Lung (tissue), 11 donors: ENCODE measurements at regions not wholly inside any gene's neighbourhood (a gene's known extent, or its start where the extent isn't known, plus 50 kb on each side); places are given as distances from the start of the nearest gene placed in this dataset.

Source experiments
- ATAC-seq: fragments of 200-7000 bp; cut with Tn5 transposase; one replicate; pipeline ENCODE4 v1.9.1; 2020; ENCODE audit warnings: moderate number of reproducible peaks; ENCODE audit not compliant: insufficient read depth, low FRiP score
- DNase-seq, 3 donors: peaks; one replicate each; pipeline ENCODE4 v3.0.0-alpha.2; 2013 to 2017
- H3K27ac ChIP-seq, 2 donors: one replicate each; pipeline ENCODE4 v1.5.1; 2013; ENCODE audit warnings: mild to moderate bottlenecking in 2 of 2, moderate library complexity in 2 of 2, control low read depth in 1 of 2, inconsistent platforms in 1 of 2, low read depth in 1 of 2, low read length in 1 of 2
- H3K27me3 ChIP-seq, 3 donors: one replicate each; pipeline ENCODE4 v1.5.1; 2013; ENCODE audit warnings: low read length in 2 of 3; ENCODE audit not compliant: control insufficient read depth in 3 of 3, insufficient read depth in 3 of 3
- H3K36me3 ChIP-seq, 4 donors: one replicate each; pipeline ENCODE4 v1.5.1; 2013; ENCODE audit warnings: low read length in 4 of 4, mild to moderate bottlenecking in 1 of 4, moderate library complexity in 1 of 4; ENCODE audit not compliant: control insufficient read depth in 4 of 4, insufficient read depth in 4 of 4
- H3K4me1 ChIP-seq, 5 donors: one replicate each; pipeline ENCODE4 v1.5.1; 2013; ENCODE audit warnings: low read length in 5 of 5, mild to moderate bottlenecking in 2 of 5, moderate library complexity in 1 of 5; ENCODE audit not compliant: control insufficient read depth in 5 of 5, insufficient read depth in 5 of 5
- H3K4me3 ChIP-seq: one replicate; pipeline ENCODE4 v1.5.1; 2013; ENCODE audit warnings: mild to moderate bottlenecking, control low read depth, moderate library complexity
- H3K9ac ChIP-seq, 2 donors: one replicate each; pipeline ENCODE4 v1.5.1; 2013; ENCODE audit warnings: low read length in 2 of 2, control low read depth in 1 of 2; ENCODE audit not compliant: insufficient read depth in 1 of 2
- H3K9me3 ChIP-seq, 4 donors: one replicate each; pipeline ENCODE4 v1.5.1; 2013; ENCODE audit warnings: low read length in 3 of 4, mild to moderate bottlenecking in 1 of 4, moderate library complexity in 1 of 4; ENCODE audit not compliant: control insufficient read depth in 4 of 4, insufficient read depth in 3 of 4
- CTCF ChIP-seq: IDR thresholded peaks from 2 replicates; pipeline ENCODE4 v1.5.1; 2012; ENCODE audit warnings: mild to moderate bottlenecking; ENCODE audit errors: control extremely low read depth, extremely low read depth
- WGBS, 2 donors: extraction: QIAGEN DNeasy Blood & Tissue Kit; methylation state at CpG; one replicate each; pipeline ENCODE4 v1.1.7; 2013; 5-methylcytosine and 5-hydroxymethylcytosine counted together
- donor health status: control.
- donor health status: control.
- donor health status: Bipolar disorder and iron deficiency.
- donor health status: healthy.
- donor health status: DM: yes; HTN: yes; CAD: no.

- peaks cover 0 to 13% (median 2%) of the 10 kb centered on the region in 4 donors for H3K9me3 ChIP-seq
- DNase-seq (no peak), ATAC-seq (no peak)
- no peak for TF ChIP-seq CTCF
- H3K9ac ChIP-seq: no peak overlapping the region
- H3K4me1 ChIP-seq: no peaks in the 10 kb centered on the region
- H3K27me3 ChIP-seq: no peaks in the 10 kb centered on the region
- 75 to 78% methylated on average over 1 of the region's 1 CpG for WGBS, 2 donors
- H3K36me3 ChIP-seq: no peaks in the 10 kb centered on the region
- no peak overlapping the region for H3K27ac ChIP-seq
- H3K4me3 ChIP-seq: no peak overlapping the region
Measured at GRCh38 chrX:122913764-122914163, 270.3 kb upstream of the GRIA3 start.

- ATAC-seq (no peak), DNase-seq (no peak)
- H3K9me3 ChIP-seq: peaks cover 0 to 13% (median 2%) of the 10 kb centered on the region in 4 donors
- H3K4me1 ChIP-seq: no peaks in the 10 kb centered on the region
- H3K4me3 ChIP-seq: no peak overlapping the region
- no peak overlapping the region for H3K27ac ChIP-seq
- WGBS, 2 donors: 86 to 98% methylated on average over 5 of the region's 5 CpGs
- no peak overlapping the region for H3K9ac ChIP-seq
- TF ChIP-seq CTCF: no peak
- no peaks in the 10 kb centered on the region for H3K27me3 ChIP-seq
- no peaks in the 10 kb centered on the region for H3K36me3 ChIP-seq
Measured at GRCh38 chrX:122914256-122914655, 269.8 kb upstream of the GRIA3 start.

GRCh38 chrX:122934131-122934530 is 249.9 kb upstream of the GRIA3 start:
- WGBS, 2 donors: 67 to 79% methylated on average over 1 of the region's 1 CpG
- H3K9me3 ChIP-seq: no peaks in the 10 kb centered on the region

More at GRCh38 chrX:122934131-122934530, 249.9 kb upstream of the GRIA3 start:
- no peaks in the 10 kb centered on the region for H3K36me3 ChIP-seq
- H3K4me1 ChIP-seq: no peaks in the 10 kb centered on the region
- H3K27ac ChIP-seq: no peak overlapping the region
- no peak for TF ChIP-seq CTCF
- ATAC-seq (no peak), DNase-seq (no peak)
- H3K9ac ChIP-seq: no peak overlapping the region
- no peaks in the 10 kb centered on the region for H3K27me3 ChIP-seq
- no peak overlapping the region for H3K4me3 ChIP-seq
